ENCODE measurements at regions not wholly inside any gene's neighbourhood (a gene's known extent, or its start where the extent isn't known, plus 50 kb on each side); places are given as distances from the start of the nearest gene placed in this dataset.

DNA sequence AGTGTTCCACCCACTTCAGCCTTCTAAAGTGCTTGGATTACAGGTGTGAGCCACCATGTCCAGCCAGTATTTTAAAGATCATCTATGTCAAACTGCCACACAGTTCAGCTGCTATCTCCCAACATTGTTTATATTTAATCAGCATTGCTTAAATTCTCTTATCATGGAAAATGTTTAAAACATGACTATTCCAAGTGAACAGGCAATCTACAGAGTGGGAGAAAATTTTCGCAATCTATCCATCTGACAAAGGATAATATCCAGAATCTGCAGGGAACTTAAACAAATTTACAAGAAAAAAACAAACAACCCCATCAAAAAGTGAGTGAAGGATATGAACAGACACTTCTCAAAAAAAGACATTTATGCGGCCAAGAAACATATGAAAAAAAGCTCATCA, 69.4 kb upstream of the NAV3 start:
- no peak for TF ChIP-seq MEF2A (IDR thresholded peaks at IDR 0.05; ENCODE audit: borderline replicate concordance, low read depth)
- TF ChIP-seq, protein P1, sequence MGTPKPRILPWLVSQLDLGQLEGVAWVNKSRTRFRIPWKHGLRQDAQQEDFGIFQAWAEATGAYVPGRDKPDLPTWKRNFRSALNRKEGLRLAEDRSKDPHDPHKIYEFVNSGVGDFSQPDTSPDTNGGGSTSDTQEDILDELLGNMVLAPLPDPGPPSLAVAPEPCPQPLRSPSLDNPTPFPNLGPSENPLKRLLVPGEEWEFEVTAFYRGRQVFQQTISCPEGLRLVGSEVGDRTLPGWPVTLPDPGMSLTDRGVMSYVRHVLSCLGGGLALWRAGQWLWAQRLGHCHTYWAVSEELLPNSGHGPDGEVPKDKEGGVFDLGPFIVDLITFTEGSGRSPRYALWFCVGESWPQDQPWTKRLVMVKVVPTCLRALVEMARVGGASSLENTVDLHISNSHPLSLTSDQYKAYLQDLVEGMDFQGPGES (IDR thresholded peaks at IDR 0.05; ENCODE audit: low read depth, low read length) = no peak
- TF ChIP-seq EZH2phosphoT487 (IDR thresholded peaks at IDR 0.05; ENCODE audit: borderline replicate concordance, low read depth) = no peak
- TF ChIP-seq FOXM1 (IDR thresholded peaks at IDR 0.05; ENCODE audit: low read depth) = no peak
- no peak for TF ChIP-seq TAF1 (IDR thresholded peaks at IDR 0.05; ENCODE audit: borderline replicate concordance, low read depth, low read length)
- TF ChIP-seq, protein P2, sequence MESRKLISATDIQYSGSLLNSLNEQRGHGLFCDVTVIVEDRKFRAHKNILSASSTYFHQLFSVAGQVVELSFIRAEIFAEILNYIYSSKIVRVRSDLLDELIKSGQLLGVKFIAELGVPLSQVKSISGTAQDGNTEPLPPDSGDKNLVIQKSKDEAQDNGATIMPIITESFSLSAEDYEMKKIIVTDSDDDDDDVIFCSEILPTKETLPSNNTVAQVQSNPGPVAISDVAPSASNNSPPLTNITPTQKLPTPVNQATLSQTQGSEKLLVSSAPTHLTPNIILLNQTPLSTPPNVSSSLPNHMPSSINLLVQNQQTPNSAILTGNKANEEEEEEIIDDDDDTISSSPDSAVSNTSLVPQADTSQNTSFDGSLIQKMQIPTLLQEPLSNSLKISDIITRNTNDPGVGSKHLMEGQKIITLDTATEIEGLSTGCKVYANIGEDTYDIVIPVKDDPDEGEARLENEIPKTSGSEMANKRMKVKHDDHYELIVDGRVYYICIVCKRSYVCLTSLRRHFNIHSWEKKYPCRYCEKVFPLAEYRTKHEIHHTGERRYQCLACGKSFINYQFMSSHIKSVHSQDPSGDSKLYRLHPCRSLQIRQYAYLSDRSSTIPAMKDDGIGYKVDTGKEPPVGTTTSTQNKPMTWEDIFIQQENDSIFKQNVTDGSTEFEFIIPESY (IDR thresholded peaks at IDR 0.05; ENCODE audit: borderline replicate concordance, low read depth) = no peak
- Histone ChIP-seq H3K79me2 (ENCODE audit: insufficient read depth) (no peaks in the 10 kb centered on the region), H3K9ac (no peak overlapping the region), H3K36me3 (replicated peaks in 1 of 2; ENCODE audit: control insufficient read depth in 1 of 2, insufficient read depth in 2 of 2, low read length in 1 of 2) (no peaks in the 10 kb centered on the region), H3F3A (replicated peaks; ENCODE audit: insufficient read depth) (no peaks in the 10 kb centered on the region), H3K27ac (ENCODE audit: low read depth in 2 of 2, low read length in 1 of 2) (no peak overlapping the region), H3K27me3 (ENCODE audit: insufficient read depth) (no peaks in the 10 kb centered on the region), H3K4me1 (ENCODE audit: control insufficient read depth in 1 of 2, insufficient read depth in 2 of 2, low read depth in 1 of 2, low read length in 1 of 2) (no peaks in the 10 kb centered on the region), H3K4me3 (ENCODE audit: low read depth in 2 of 2, low read length in 1 of 2) (no peak overlapping the region), H3K9me3 (no peaks in the 10 kb centered on the region), H3K4me2 (no peak overlapping the region), H2AFZ (ENCODE audit: low read depth) (no peak overlapping the region), H4K20me1 (ENCODE audit: insufficient read depth) (no peaks in the 10 kb centered on the region), H3K9me2 (no peaks in the 10 kb centered on the region)
- whole genome bisulfite sequencing (ENCODE audit: low lambda C conversion rate) = 85% methylated on average over 2 of the region's 2 CpGs
- no peak for DNase-seq
- ChIA-PET POLR2A (no interaction called here), CTCF (no interaction called here)

DNA sequence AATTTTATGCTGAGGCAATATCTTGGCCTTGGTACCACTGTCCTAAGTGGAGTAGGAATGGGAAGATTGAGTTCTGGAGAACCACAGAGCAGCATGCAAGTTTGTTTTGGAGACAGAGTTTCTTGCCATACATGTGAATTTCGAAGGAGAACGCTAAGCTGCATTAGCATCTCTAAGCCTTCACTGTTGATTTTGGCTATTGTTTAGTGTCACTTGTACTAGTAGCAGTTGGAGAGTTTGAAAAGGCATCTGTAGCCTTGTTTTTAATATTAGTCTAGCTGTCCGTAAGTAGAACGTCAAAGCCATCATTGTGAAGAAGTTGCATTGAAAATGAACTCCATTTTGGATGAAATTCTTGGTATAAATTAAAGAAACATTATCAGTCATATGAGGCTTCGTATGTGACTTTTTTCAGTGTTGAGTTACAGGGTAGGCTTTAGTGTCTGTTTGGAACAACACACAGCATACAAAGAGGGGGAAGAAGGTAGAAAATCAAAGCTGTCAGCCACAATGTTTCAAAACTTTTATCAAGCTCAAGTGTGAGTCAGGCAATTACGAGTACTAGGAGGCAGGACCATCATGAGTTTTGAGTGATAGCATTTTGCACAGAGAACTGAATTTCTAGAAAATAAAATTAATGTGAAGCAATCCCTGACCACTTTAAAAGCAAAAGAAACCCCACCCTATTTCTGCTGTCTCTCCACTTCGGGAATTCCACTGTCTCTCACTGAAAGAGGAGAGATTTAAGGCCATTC, 70.2 kb upstream of the NAV3 start:
- POLR2A ChIA-PET = no interaction called here
- Histone ChIP-seq H3K9me3 (no peaks in the 10 kb centered on the region), H4K20me1 (ENCODE audit: insufficient read depth) (no peaks in the 10 kb centered on the region), H3K4me3 (ENCODE audit: low read depth in 2 of 2, low read length in 1 of 2) (no peak overlapping the region), H3K36me3 (replicated peaks in 1 of 2; ENCODE audit: control insufficient read depth in 1 of 2, insufficient read depth in 2 of 2, low read length in 1 of 2) (no peaks in the 10 kb centered on the region), H3K9me2 (no peaks in the 10 kb centered on the region), H3F3A (replicated peaks; ENCODE audit: insufficient read depth) (no peaks in the 10 kb centered on the region), H3K4me1 (ENCODE audit: control insufficient read depth in 1 of 2, insufficient read depth in 2 of 2, low read depth in 1 of 2, low read length in 1 of 2) (no peaks in the 10 kb centered on the region), H3K79me2 (ENCODE audit: insufficient read depth) (no peaks in the 10 kb centered on the region), H3K9ac (no peak overlapping the region), H3K27ac (ENCODE audit: low read depth in 2 of 2, low read length in 1 of 2) (no peak overlapping the region), H2AFZ (ENCODE audit: low read depth) (no peak overlapping the region), H3K4me2 (no peak overlapping the region), H3K27me3 (ENCODE audit: insufficient read depth) (no peaks in the 10 kb centered on the region)
- CTCF ChIA-PET = no interaction called here
- WGBS (ENCODE audit: low lambda C conversion rate) = 45% methylated on average over 7 of the region's 7 CpGs
- DNase-seq = no peak
- no peak for TF ChIP-seq GABPA (IDR thresholded peaks at IDR 0.05; ENCODE audit: low read depth)
- no peak for TF ChIP-seq NRF1 (IDR thresholded peaks at IDR 0.05; ENCODE audit: low read depth, low read length)
- TF ChIP-seq FOXM1 (IDR thresholded peaks at IDR 0.05; ENCODE audit: low read depth) = no peak
- no peak for TF ChIP-seq POLR2AphosphoS5 (IDR thresholded peaks at IDR 0.05; ENCODE audit: low read depth, low read length)
- TF ChIP-seq, protein P3, sequence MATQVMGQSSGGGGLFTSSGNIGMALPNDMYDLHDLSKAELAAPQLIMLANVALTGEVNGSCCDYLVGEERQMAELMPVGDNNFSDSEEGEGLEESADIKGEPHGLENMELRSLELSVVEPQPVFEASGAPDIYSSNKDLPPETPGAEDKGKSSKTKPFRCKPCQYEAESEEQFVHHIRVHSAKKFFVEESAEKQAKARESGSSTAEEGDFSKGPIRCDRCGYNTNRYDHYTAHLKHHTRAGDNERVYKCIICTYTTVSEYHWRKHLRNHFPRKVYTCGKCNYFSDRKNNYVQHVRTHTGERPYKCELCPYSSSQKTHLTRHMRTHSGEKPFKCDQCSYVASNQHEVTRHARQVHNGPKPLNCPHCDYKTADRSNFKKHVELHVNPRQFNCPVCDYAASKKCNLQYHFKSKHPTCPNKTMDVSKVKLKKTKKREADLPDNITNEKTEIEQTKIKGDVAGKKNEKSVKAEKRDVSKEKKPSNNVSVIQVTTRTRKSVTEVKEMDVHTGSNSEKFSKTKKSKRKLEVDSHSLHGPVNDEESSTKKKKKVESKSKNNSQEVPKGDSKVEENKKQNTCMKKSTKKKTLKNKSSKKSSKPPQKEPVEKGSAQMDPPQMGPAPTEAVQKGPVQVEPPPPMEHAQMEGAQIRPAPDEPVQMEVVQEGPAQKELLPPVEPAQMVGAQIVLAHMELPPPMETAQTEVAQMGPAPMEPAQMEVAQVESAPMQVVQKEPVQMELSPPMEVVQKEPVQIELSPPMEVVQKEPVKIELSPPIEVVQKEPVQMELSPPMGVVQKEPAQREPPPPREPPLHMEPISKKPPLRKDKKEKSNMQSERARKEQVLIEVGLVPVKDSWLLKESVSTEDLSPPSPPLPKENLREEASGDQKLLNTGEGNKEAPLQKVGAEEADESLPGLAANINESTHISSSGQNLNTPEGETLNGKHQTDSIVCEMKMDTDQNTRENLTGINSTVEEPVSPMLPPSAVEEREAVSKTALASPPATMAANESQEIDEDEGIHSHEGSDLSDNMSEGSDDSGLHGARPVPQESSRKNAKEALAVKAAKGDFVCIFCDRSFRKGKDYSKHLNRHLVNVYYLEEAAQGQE (IDR thresholded peaks at IDR 0.05; ENCODE audit: low read depth, low read length) = no peak
- no peak for TF ChIP-seq RFX5 (IDR thresholded peaks at IDR 0.05; ENCODE audit: low read length)
- TF ChIP-seq, protein P2 (IDR thresholded peaks at IDR 0.05; ENCODE audit: borderline replicate concordance, low read depth) = no peak
- TF ChIP-seq MXI1 (IDR thresholded peaks at IDR 0.05; ENCODE audit: low read depth, low read length) = no peak
- no peak for TF ChIP-seq USF1 (IDR thresholded peaks at IDR 0.05; ENCODE audit: borderline replicate concordance, low read depth)
- TF ChIP-seq, protein P4, sequence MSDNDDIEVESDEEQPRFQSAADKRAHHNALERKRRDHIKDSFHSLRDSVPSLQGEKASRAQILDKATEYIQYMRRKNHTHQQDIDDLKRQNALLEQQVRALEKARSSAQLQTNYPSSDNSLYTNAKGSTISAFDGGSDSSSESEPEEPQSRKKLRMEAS (IDR thresholded peaks at IDR 0.05; ENCODE audit: low read depth) = no peak
- no peak for TF ChIP-seq RAD21 (IDR thresholded peaks at IDR 0.05; ENCODE audit: low read length)
- no peak for TF ChIP-seq RXRA (IDR thresholded peaks at IDR 0.05; ENCODE audit: borderline replicate concordance, low read depth)
- no peak for TF ChIP-seq TCF12 (IDR thresholded peaks at IDR 0.05)
